Stimulated activated CD8-positive, alpha-beta memory T cell treated with anti-CD3 and anti-CD28 coated beads, Interleukin-15, amount 100 ng/mL, for 1 hour (primary cell): ENCODE measurements at regions not wholly inside any gene's neighbourhood (a gene's known extent, or its start where the extent isn't known, plus 50 kb on each side); places are given as distances from the start of the nearest gene placed in this dataset.

ENCODE experiments used
- DNase-seq: peaks from one replicate; pipeline ENCODE4 v3.0.0-alpha.2; 2020; ENCODE audit warnings: low read depth

GRCh38 chr22:48745842-48746788, 1081.6 kb downstream of the BRD1 start:
- no peak for DNase-seq

- DNase-seq, result no peak
Measured at GRCh38 chr22:48744967-48745841, 1082.5 kb downstream of the BRD1 start.

DNA sequence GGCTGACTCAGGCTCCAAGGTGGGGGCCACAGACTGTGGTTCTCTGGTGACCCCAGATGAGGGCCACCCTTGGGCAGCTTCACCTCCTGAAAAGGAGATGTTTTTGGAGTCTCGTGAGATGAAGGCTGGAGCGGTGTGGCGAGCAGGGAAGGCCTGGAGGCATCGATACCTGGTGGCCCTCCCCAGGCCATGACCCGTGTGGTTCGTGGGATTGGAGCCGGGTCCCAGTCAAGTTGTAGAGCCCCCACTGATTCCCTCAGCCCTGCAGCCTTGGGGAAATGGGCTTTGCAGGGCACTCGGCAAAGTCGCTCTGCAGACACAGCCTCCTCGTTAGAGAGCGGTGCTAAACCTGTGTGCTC, 1083.4 kb downstream of the BRD1 start:
- no peak for DNase-seq

GRCh38 chr22:48743601-48744282, 1083.9 kb downstream of the BRD1 start:
- no peak for DNase-seq

- DNase-seq, result no peak
Measured at GRCh38 chr22:48742556-48743343, 1084.9 kb downstream of the BRD1 start.

DNA sequence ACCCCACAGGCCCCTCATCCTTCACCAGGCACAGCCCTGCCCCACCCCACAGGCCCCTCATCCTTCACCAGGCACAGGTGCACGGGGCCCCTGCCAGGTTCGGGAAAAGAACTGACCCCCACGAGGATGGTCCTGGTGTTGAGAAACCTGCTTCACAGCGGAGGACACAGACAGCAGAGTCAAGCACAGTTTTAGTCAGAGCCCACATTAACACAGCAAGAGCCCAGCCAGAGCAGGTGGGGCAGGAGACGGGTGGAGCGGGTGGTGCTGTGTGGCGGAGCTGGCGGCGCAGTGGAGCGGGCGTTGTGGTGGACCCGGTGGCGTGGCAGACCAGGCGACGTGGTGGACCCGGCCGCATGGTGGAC, 1085.5 kb downstream of the BRD1 start:
- DNase-seq, result no peak

DNA sequence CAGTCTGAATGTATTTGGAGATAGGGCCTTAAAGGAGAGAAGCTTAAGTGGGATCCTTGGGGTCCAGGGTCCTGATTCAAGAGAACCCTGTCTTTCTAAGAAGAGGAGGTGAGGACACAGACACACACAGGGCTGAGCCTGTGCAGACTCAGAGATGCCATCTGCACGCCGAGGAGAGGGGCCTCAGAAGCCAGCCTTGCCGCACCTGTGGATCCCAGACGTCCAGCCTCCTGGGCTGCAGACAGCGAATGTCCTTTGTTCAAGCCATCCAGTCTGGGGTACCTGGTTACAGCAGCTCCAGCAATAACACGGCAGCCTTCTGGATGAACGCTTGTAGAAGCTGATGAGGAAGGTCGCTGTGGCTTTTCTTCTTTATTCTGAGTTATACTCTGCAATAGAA, 1086.1 kb downstream of the BRD1 start:
- DNase-seq, result no peak

GRCh38 chr22:48740731-48741405, 1086.8 kb downstream of the BRD1 start:
- no peak for DNase-seq

DNA sequence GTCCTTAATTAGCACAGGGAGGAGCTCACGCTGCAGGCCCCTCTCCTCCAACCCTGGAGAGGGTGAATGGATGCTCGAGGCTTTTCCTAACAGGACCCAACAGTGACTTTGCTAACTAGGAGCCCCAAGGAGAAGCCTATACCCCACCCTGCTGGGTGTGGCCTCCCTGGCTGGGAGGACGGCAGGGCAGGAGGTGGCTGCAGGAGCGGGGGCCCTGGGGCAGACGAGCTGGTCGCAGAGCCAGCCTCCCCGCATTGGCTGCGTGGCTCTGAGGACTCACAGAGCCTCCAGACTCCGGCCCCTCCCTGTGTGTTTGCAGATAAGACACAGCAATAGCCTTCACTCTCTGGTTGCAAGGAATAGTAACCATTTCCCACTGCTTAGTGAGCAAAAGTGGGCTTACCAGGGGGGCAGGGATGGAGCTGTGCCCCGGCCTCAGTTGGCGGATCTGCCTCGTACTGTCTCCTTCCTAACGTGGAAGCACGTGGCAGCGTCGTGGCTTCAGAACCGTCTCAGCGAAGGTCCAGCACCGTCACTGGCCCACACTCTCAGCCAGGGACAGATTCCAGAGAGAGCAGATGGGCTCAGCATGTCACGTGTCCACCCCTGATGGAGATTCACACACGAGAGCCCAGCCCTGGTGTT, 1087.5 kb downstream of the BRD1 start:
- DNase-seq, result no peak

DNA sequence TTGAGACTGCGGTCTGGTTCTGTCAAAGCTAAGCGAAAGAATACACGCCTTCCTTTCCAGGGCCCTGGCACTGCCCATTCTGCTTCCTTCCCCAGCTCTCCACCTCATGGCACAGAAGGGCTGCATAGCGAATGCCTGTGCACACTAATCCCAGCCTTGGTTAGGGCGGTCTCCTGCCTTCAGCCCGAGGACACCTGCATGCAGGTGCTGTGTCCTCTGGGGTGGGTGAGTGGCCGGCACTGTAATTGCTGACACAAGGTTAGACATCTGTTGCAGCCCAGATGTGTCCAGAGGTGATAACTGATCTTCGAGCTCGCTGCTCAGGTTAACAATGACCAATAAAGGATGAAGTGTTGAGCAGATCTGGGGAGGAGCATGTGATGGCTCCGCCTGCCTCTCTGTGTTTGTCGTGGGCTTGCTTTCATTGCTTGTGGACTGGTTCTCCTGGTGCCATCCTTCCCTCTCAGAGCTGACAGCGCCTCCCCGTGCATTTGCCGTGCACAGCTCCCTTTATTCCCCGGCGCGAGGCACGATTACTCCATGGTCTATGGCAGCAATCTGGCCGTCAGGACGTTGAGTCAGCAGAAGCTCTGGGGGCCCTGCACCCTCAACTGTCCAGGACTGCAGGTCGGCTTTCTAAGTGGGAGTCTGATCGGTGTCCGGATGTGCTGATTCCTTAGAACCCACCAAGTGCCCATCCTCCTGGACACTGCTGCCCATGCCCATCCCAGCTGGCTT, 1088.2 kb downstream of the BRD1 start:
- DNase-seq, result no peak

- no peak for DNase-seq
Measured at GRCh38 chr22:48738204-48738980, 1089.3 kb downstream of the BRD1 start.

- no peak for DNase-seq
Measured at GRCh38 chr22:48737461-48738203, 1090.0 kb downstream of the BRD1 start.

DNA sequence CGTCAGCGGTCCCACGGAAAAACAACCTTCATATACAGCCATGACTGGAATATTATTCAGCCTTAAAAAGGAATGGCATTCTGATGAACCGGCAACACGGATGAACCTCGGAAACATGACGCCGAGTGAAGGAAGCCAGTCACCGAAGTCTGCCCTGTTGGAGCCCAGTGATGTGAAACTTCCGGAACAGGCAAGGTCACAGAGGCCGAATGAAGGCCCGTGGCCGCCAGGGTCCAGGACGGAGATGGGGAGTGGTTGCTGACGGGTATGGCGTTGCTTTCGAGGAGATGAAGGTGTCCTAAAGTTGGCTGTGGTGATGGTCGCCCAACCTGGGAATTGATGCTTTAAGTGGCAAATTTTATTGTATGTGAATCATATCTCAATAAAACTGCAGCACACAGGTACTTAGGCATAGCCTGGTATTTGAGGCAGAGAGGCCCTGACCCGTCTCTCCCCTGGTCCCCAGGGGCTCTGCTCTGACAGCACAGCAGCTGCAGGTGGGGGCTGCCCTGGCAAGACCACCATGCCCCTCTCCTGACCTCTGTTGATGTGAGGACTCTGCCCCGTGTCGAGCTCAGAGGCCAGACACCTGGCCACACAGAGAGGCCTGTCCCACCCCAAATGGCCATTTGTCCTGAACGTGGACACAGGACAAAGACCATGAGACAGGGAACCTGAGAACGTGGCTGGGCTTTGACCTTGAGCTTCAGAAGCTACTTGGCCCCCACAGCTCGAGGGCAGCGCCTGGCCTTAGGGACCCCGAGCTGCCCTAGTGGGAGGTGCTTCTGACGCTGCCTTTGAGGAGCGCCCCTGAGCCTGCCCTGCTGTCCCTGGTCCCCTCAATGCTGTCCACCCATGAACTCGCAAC, 1090.8 kb downstream of the BRD1 start:
- no peak for DNase-seq

- no peak for DNase-seq
Measured at GRCh38 chr22:48734961-48735360, 1092.7 kb downstream of the BRD1 start.

DNA sequence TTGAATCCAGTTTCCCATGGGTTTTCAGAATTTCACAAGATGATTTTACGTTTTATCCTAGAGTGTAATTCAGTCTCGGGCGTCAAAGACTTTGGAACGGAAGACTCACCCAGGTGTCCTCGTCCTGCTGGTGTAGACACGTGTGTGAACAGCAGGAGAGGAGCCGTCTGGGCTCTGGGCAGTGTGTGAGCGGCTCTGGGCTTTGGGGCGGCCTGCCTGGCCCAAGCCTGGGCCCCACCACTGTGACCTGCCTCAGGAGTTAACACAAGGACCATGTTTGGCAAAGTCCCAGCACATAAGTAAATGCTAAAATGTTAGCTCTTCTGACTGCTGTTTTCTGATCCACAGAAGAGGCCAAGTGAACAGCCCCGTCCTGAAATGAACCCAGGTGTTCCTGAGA, 1093.3 kb downstream of the BRD1 start:
- no peak for DNase-seq

- DNase-seq, result no peak
Measured at GRCh38 chr22:48729499-48730171, 1098.0 kb downstream of the BRD1 start.
